Smooth muscle cell (in vitro differentiated cells): ENCODE measurements at regions not wholly inside any gene's neighbourhood (a gene's known extent, or its start where the extent isn't known, plus 50 kb on each side); places are given as distances from the start of the nearest gene placed in this dataset.

ENCODE experiments used
- DNase-seq: peaks from one replicate; lab custom pipeline; 2025; ENCODE audit not compliant: unreplicated experiment; lab: John Stamatoyannopoulos, UW
- H2AFZ ChIP-seq: fragments of 200-600 bp; sonication (generic); 2 replicates; pipeline ENCODE4 v1.6.0; 2016; ENCODE audit warnings: antibody characterized with exemption, low read depth, mild to moderate bottlenecking
- H3F3A ChIP-seq: fragments of 200-600 bp; sonication (generic); 2 replicates; pipeline ENCODE4 v1.6.0; 2017; ENCODE audit warnings: antibody characterized with exemption, low read depth
- H3K27ac ChIP-seq: fragments of 200-600 bp; sonication (generic); 2 replicates; pipeline ENCODE4 v1.5.1; 2016; ENCODE audit warnings: low read depth, mild to moderate bottlenecking
- H3K27me3 ChIP-seq: fragments of 200-600 bp; sonication (generic); 2 replicates; pipeline ENCODE4 v1.6.1; 2016; ENCODE audit warnings: low read depth, mild to moderate bottlenecking
- H3K36me3 ChIP-seq: fragments of 200-600 bp; sonication (generic); 2 replicates; pipeline ENCODE4 v1.5.1; 2016; ENCODE audit warnings: low read depth
- H3K4me1 ChIP-seq: fragments of 200-600 bp; sonication (generic); 2 replicates; pipeline ENCODE4 v1.5.1; 2016; ENCODE audit warnings: low read depth
- H3K4me2 ChIP-seq: fragments of 200-600 bp; sonication (generic); 2 replicates; pipeline ENCODE4 v1.6.0; 2016; ENCODE audit warnings: mild to moderate bottlenecking
- H3K4me3 ChIP-seq: fragments of 200-600 bp; sonication (generic); 2 replicates; pipeline ENCODE4 v1.5.1; 2016; ENCODE audit warnings: mild to moderate bottlenecking
- H3K79me2 ChIP-seq: fragments of 200-600 bp; sonication (generic); 2 replicates; pipeline ENCODE4 v1.6.0; 2016; ENCODE audit warnings: low read depth, mild to moderate bottlenecking
- H3K9ac ChIP-seq: fragments of 200-600 bp; sonication (generic); 2 replicates; pipeline ENCODE4 v1.6.0; 2016; ENCODE audit warnings: low read depth
- H3K9me3 ChIP-seq: fragments of 200-600 bp; sonication (generic); replicated peaks from 2 replicates; pipeline ENCODE4 v1.5.1; 2016; ENCODE audit warnings: low read depth
- H4K20me1 ChIP-seq: fragments of 200-600 bp; sonication (generic); 2 replicates; pipeline ENCODE4 v1.6.0; 2016; ENCODE audit warnings: low read depth
- CTCF ChIP-seq: fragments of 200-600 bp; sonication (generic); IDR thresholded peaks from 2 replicates; pipeline ENCODE4 v1.5.1; 2017; ENCODE audit warnings: borderline replicate concordance, mild to moderate bottlenecking, antibody characterized with exemption; ENCODE audit not compliant: insufficient read depth, poor library complexity, severe bottlenecking
- WGBS: methylation state at CpG from one replicate; pipeline ENCODE4 v1.1.7; 2016; ENCODE audit warnings: low lambda C conversion rate; 5-methylcytosine and 5-hydroxymethylcytosine counted together

GRCh38 chr12:22792138-22792537 lies 167.2 kb downstream of the ETNK1 start:
- no peaks in the 10 kb centered on the region for H3F3A ChIP-seq
- H3K9me3 ChIP-seq = no peaks in the 10 kb centered on the region
- H3K4me2 ChIP-seq = no peak overlapping the region
- no peak overlapping the region for H3K4me3 ChIP-seq
- TF ChIP-seq CTCF = no peak
- H3K79me2 ChIP-seq = no peaks in the 10 kb centered on the region
- H3K9ac ChIP-seq = no peak overlapping the region
- WGBS = 80% methylated on average over 4 of the region's 4 CpGs
- H4K20me1 ChIP-seq = no peaks in the 10 kb centered on the region
- no peaks in the 10 kb centered on the region for H3K4me1 ChIP-seq
- H3K36me3 ChIP-seq = no peaks in the 10 kb centered on the region
- H2AFZ ChIP-seq = no peak overlapping the region
- H3K27me3 ChIP-seq = no peaks in the 10 kb centered on the region
- DNase-seq = no peak
- no peak overlapping the region for H3K27ac ChIP-seq

DNA sequence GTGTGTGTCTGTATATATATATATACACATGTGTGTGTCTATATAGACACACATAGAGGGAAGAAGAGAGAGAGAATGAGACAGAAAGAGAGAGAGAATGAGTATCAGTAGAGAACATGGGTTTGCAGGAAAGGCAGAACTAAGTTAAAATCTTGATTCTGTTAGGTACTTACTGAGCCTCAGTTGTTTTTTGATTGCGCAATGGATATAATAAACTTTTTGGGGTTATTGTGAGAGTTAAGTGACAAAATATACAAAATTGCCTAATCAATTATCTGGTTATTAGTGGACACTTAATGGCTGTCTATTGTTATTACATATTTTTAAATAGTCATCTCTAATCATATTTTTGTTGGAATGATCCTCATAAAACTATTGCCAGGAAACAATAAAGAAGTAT lies 169.0 kb downstream of the ETNK1 start:
- Histone ChIP-seq H3K4me3 (no peak overlapping the region), H4K20me1 (no peaks in the 10 kb centered on the region), H3K4me2 (no peak overlapping the region), H3K4me1 (no peaks in the 10 kb centered on the region), H3K9me3 (no peaks in the 10 kb centered on the region), H2AFZ (no peak overlapping the region), H3K9ac (no peak overlapping the region), H3K36me3 (no peaks in the 10 kb centered on the region), H3F3A (no peaks in the 10 kb centered on the region), H3K27ac (no peak overlapping the region), H3K27me3 (no peaks in the 10 kb centered on the region), H3K79me2 (no peaks in the 10 kb centered on the region)
- no peak for TF ChIP-seq CTCF
- WGBS = 95% methylated on average over 1 of the region's 1 CpG
- no peak for DNase-seq

DNA sequence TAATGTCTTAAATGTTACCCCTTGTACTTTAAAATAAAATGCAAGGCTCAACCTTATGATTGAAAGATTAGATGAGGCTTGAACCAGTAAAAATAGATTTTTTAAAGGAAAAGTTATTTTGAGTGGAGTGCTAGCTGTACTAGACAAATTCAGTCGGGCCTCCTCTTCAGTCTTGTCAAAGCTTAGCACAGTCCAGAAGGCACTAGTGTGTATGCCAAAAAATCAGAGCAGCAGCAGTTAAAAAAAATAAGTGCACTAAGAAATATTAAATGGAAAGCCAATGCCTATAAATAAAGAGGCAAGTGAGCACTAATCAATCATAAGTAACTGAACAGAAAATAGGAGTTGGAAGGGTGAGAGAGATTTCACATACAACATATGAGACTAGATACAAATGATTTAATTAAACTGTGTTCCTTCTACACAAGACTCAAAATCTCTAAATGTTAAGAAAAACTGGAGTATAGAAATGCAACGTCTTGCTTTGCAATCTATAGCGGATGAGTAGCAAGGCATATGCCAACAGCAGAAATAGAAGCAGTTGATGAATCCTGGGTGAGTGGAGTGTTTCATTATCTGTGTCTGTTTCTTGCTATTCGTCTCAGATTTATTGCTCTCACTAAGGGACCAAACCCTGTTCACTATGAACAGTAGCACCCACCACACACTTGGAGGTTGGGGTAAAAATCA lies 172.1 kb downstream of the ETNK1 start:
- H3K4me1 ChIP-seq = no peaks in the 10 kb centered on the region
- H3K79me2 ChIP-seq = no peaks in the 10 kb centered on the region
- 79% methylated on average over 4 of the region's 4 CpGs for WGBS
- H3K36me3 ChIP-seq = no peaks in the 10 kb centered on the region
- H2AFZ ChIP-seq = no peak overlapping the region
- H3K9ac ChIP-seq = no peak overlapping the region
- DNase-seq = no peak
- no peak overlapping the region for H3K27ac ChIP-seq
- no peaks in the 10 kb centered on the region for H4K20me1 ChIP-seq
- no peak overlapping the region for H3K4me2 ChIP-seq
- H3K27me3 ChIP-seq = no peaks in the 10 kb centered on the region
- H3K9me3 ChIP-seq = no peaks in the 10 kb centered on the region
- H3K4me3 ChIP-seq = no peak overlapping the region
- no peak for TF ChIP-seq CTCF
- no peaks in the 10 kb centered on the region for H3F3A ChIP-seq

DNA sequence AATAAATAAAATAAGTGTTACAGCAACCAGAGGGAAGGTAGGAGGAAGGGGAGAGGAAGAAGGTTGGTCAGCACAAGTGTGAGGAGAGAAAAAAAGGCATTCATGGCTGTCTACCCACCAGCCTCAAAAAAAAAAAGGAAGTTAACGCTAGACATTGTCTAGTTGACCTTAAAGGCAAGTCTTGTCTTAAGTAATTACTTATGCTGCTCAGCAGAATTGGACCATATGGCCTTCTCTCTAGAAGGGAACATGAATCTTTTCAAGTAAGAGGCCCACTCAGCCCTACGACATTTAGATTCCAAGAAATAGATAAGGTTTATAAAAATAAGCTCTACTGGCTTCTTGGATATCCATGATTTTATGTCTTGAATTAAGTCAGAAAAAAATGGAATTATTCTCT lies 172.7 kb downstream of the ETNK1 start:
- Histone ChIP-seq H3F3A (no peaks in the 10 kb centered on the region), H3K27ac (no peak overlapping the region), H3K4me3 (no peak overlapping the region), H3K27me3 (no peaks in the 10 kb centered on the region), H3K9me3 (no peaks in the 10 kb centered on the region), H4K20me1 (no peaks in the 10 kb centered on the region), H2AFZ (no peak overlapping the region), H3K79me2 (no peaks in the 10 kb centered on the region), H3K36me3 (no peaks in the 10 kb centered on the region), H3K4me2 (no peak overlapping the region), H3K4me1 (no peaks in the 10 kb centered on the region), H3K9ac (no peak overlapping the region)
- WGBS = 64% methylated on average over 2 of the region's 2 CpGs
- TF ChIP-seq CTCF = no peak
- DNase-seq = no peak
